ENCODE measurements at regions not wholly inside any gene's neighbourhood (a gene's known extent, or its start where the extent isn't known, plus 50 kb on each side); places are given as distances from the start of the nearest gene placed in this dataset.

GRCh38 chr10:104574838-104575237 is 66.3 kb upstream of the SORCS3 start:
- H3K4me2 ChIP-seq (ENCODE audit: control insufficient read depth, insufficient read depth), result no peak overlapping the region
- no peak for ATAC-seq
- no peak for TF ChIP-seq RBBP5 (conservative IDR thresholded peaks at IDR 0.05)
- no peak for TF ChIP-seq ZNF24 (IDR thresholded peaks at IDR 0.05)
- TF ChIP-seq NKRF (conservative IDR thresholded peaks at IDR 0.05), result no peak
- TF ChIP-seq TARDBP (IDR thresholded peaks at IDR 0.05; ENCODE audit: borderline replicate concordance), result no peak
- TF ChIP-seq TCF3 (IDR thresholded peaks at IDR 0.05; ENCODE audit: borderline replicate concordance, insufficient read depth, low read depth, low read length), result no peak
- TF ChIP-seq EZH2 (IDR thresholded peaks at IDR 0.05; ENCODE audit: borderline replicate concordance, control insufficient read depth, low read depth, low read length), result no peak
- TF ChIP-seq RAD51 (IDR thresholded peaks at IDR 0.05), result no peak
- TF ChIP-seq GATAD2B (conservative IDR thresholded peaks at IDR 0.05; ENCODE audit: low read depth), result no peak
- no peak for TF ChIP-seq RELB (IDR thresholded peaks at IDR 0.05; ENCODE audit: low read depth)
- TF ChIP-seq NR2F1 (conservative IDR thresholded peaks at IDR 0.05), result no peak
- TF ChIP-seq, protein P1, sequence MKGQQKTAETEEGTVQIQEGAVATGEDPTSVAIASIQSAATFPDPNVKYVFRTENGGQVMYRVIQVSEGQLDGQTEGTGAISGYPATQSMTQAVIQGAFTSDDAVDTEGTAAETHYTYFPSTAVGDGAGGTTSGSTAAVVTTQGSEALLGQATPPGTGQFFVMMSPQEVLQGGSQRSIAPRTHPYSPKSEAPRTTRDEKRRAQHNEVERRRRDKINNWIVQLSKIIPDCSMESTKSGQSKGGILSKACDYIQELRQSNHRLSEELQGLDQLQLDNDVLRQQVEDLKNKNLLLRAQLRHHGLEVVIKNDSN (IDR thresholded peaks at IDR 0.05; ENCODE audit: borderline replicate concordance, extremely low read length, insufficient read depth, low read depth, low read length), result no peak
- TF ChIP-seq MTA3 (IDR thresholded peaks at IDR 0.05; ENCODE audit: borderline replicate concordance, low read length), result no peak
- TF ChIP-seq, protein P2, sequence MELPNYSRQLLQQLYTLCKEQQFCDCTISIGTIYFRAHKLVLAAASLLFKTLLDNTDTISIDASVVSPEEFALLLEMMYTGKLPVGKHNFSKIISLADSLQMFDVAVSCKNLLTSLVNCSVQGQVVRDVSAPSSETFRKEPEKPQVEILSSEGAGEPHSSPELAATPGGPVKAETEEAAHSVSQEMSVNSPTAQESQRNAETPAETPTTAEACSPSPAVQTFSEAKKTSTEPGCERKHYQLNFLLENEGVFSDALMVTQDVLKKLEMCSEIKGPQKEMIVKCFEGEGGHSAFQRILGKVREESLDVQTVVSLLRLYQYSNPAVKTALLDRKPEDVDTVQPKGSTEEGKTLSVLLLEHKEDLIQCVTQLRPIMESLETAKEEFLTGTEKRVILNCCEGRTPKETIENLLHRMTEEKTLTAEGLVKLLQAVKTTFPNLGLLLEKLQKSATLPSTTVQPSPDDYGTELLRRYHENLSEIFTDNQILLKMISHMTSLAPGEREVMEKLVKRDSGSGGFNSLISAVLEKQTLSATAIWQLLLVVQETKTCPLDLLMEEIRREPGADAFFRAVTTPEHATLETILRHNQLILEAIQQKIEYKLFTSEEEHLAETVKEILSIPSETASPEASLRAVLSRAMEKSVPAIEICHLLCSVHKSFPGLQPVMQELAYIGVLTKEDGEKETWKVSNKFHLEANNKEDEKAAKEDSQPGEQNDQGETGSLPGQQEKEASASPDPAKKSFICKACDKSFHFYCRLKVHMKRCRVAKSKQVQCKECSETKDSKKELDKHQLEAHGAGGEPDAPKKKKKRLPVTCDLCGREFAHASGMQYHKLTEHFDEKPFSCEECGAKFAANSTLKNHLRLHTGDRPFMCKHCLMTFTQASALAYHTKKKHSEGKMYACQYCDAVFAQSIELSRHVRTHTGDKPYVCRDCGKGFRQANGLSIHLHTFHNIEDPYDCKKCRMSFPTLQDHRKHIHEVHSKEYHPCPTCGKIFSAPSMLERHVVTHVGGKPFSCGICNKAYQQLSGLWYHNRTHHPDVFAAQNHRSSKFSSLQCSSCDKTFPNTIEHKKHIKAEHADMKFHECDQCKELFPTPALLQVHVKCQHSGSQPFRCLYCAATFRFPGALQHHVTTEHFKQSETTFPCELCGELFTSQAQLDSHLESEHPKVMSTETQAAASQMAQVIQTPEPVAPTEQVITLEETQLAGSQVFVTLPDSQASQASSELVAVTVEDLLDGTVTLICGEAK (IDR thresholded peaks at IDR 0.05; ENCODE audit: borderline replicate concordance), result no peak
- no peak for TF ChIP-seq YY1 (IDR thresholded peaks at IDR 0.05; ENCODE audit: low read depth, low read length)
- TF ChIP-seq CBX3 (IDR thresholded peaks at IDR 0.05; ENCODE audit: borderline replicate concordance, low read depth), result no peak
- TF ChIP-seq SREBF2 (IDR thresholded peaks at IDR 0.05; ENCODE audit: low read length), result no peak
- no peak for TF ChIP-seq NFYA (IDR thresholded peaks at IDR 0.05; ENCODE audit: borderline replicate concordance, low read depth, low read length)
- TF ChIP-seq YBX1 (IDR thresholded peaks at IDR 0.05), result no peak
- TF ChIP-seq NFXL1 (IDR thresholded peaks at IDR 0.05; ENCODE audit: borderline replicate concordance), result no peak

More at GRCh38 chr10:104574838-104575237, 66.3 kb upstream of the SORCS3 start:
- POLR2A ChIA-PET, result no interaction called here
- no peaks in the 10 kb centered on the region for H3K9me3 ChIP-seq (replicated peaks; ENCODE audit: control insufficient read depth, insufficient read depth, low read length)
- H3K27me3 ChIP-seq (replicated peaks in 1 of 2; ENCODE audit: control insufficient read depth in 2 of 2, insufficient read depth in 2 of 2, low read length in 1 of 2), result no peaks in the 10 kb centered on the region
- H3K9ac ChIP-seq (ENCODE audit: control insufficient read depth, insufficient read depth, low read length), result no peak overlapping the region
- H3K27ac ChIP-seq (ENCODE audit: control insufficient read depth, insufficient read depth), result no peak overlapping the region
- in situ Hi-C loops (cut with MboI), result no loop called here
- no peaks in the 10 kb centered on the region; the same call in 1 of the 2 replicates for H4K20me1 ChIP-seq (ENCODE audit: control insufficient read depth, insufficient read depth)
- FAIRE-seq (no peak), DNase-seq (ENCODE audit: low read depth, low spot score) (no peak)
- BruUV-seq (replicated peaks), result no TSS peak
- H2AFZ ChIP-seq (ENCODE audit: control insufficient read depth, low read depth, low read length), result no peak overlapping the region
- H3K4me1 ChIP-seq (ENCODE audit: control insufficient read depth, insufficient read depth, low read length), result no peaks in the 10 kb centered on the region
- SMC1A ChIA-PET (ENCODE audit: uncharacterized antibody, unreplicated experiment), result no interaction called here
- RAD21 ChIA-PET (ENCODE audit: unreplicated experiment), result no interaction called here
- H3K79me2 ChIP-seq (ENCODE audit: control insufficient read depth, insufficient read depth, low read length), result no peaks in the 10 kb centered on the region
- no peak overlapping the region for H3K4me3 ChIP-seq
- intact Hi-C loops (cut with micrococcal nuclease; ENCODE audit: unreplicated experiment), result no loop called here
- H3K36me3 ChIP-seq (ENCODE audit: control insufficient read depth in 2 of 2, insufficient read depth in 2 of 2, low read length in 1 of 2), result no peaks in the 10 kb centered on the region
- CTCF ChIA-PET, result interaction anchor here (0.8 kb wide), 1 partner anchor 148 kb away, joined by 3 read pairs; no protein-coding TSS in a partner anchor

Measured in GM12878 (cell line).